GM19463 (cell line): ENCODE measurements at regions not wholly inside any gene's neighbourhood (a gene's known extent, or its start where the extent isn't known, plus 50 kb on each side); places are given as distances from the start of the nearest gene placed in this dataset.
A peak's percentile ranks its signal among the peaks of the same experiment; 100 is the strongest.

ENCODE experiments used
- ATAC-seq: cut with Tn5 transposase; IDR thresholded peaks from one replicate; pipeline ENCODE4 v1.9.1; 2021; ENCODE audit warnings: mild to moderate bottlenecking, moderate library complexity; ENCODE audit not compliant: unreplicated experiment

DNA sequence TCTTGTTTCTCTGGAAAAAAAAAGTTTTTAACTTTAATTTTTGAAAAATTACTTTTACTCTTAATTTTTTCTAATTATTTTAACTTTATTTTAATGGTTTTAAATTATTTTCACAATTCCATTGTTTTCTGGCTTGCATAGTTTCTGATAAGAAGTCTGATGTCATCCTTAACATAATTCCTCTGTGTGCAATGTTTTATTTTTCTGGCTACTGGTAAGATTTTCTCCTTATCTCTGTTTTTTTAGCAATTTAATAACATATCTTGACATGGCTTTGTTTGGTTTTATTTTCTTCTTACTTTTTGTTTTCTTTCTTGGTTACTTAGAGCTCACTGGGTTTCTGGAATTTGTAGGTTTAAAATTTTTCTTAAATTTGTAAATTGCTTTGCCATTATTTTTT is 114.8 kb downstream of the TBXT start:
- no peak for ATAC-seq

DNA sequence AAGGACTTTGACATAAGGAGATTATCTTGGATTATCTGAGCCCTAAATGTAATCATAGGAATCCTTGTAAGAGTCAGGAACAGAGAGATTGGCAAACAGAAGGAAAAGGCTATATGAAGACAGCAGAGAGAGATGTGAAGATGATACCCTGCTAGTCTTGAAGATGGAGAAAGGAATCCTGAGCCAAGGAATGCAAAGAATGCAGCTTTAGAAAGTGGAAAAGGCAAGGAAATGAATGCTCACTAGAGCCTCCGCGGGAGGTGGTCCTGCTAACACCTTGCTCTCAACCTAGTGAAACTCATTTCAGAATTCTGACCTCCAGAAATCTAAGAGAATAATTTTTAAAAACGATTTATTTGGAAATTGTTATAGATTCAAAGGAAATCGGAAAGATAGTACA is 117.1 kb downstream of the TBXT start:
- ATAC-seq = no peak

DNA sequence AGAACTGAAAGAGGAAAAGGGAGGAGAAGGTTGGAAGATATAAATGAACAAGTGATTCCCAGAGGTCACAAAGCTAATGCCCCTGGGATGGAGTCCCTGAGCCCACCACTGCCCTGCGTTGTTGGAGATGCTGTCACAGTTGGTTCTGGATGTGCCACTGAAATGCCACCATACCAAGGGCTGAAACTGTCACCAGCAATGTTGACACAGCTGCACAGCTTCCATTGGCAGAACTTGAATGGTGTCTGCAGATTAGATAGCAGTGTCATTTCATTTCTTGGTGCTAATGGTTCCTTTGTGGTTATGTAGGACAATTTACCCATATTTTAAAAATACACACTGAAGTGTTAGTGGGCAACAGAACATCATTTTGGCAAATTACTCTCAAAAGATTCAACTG is 120.7 kb downstream of the TBXT start:
- ATAC-seq = no peak

DNA sequence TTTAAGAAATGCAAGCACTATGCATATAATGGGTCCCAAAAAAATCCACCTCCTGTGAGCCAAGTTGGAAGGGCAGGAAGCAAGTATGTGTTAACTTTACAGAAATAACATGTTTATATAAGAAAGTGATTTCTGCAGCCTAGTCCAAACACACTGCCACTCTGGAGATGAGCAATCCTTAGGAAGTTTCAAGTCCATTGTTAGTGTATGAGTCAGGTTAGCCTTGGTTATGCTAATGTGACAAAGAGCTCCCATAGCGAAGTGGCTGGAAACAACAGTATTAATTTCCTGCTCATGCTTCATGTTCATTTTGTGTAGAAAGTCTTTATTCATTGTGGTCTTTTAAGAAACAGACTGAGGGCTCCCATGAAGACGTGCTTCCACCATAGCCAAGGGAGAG is 121.4 kb downstream of the TBXT start:
- no peak for ATAC-seq

DNA sequence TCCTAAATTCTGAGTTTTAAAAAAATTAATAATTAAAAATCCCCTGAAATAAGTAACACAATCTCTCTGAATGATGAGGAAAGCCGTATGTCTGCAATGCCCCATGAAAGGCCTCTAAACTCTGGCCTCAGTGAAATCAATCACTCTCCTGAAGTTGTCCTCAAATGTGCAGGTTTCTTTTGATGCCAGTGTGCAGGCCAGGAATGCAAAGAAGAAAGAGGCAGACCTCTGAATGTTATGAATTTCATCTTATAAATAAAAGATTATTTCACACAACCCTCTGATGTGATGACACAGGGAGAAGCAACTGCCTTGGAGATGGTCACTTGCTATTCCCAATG is 121.8 kb downstream of the TBXT start:
- no peak for ATAC-seq

DNA sequence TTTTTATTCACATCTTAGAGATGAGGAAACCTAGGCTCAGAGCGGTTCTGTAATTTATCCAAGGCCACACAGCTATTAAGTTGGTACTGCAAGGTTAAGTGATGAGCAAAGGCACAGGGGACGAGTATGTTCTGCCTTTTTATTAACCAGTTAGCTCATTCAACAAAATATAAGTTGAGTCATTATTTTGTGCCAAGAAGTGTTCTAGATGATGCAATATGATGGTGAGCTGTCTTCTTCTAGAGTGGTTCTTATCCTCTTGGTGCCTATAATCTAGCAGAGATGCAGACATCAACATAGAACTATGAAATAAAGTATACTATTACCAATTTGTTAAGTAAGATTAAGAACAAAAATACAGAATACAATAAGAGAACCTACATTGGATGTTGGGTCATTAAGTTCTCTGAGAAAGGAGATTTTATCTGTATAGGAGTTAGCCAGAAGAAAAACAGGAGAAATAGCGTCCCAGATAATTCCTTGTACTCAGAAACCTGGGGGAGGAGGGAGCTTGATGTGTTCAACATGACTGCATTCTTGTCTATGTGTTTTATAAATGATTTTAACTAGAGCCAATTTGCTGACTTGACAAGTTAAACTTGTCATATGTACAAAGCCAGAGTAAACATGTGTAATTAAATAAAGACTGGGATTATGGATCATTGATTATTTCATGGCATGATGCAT is 122.3 kb downstream of the TBXT start:
- ATAC-seq = no peak

DNA sequence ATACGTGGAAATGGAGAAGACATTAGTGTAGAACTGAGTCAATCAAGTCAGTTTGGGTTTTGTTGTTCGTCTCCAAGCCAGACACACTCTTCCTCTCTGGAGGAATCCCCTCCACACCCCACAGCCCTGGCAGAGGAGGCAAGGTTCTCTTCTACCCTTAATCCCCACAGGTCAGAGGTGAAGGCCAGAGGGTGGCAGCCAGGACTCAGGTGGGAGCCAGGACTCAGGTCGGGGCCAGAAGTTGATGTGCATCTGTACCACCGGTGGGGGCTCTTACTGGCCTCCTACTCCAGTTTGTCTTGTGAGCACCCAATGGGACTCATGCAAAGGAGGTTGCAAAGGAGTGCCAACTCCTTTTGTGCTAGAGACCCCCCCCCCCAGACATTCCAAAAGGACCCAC is 126.4 kb downstream of the TBXT start:
- ATAC-seq = no peak

DNA sequence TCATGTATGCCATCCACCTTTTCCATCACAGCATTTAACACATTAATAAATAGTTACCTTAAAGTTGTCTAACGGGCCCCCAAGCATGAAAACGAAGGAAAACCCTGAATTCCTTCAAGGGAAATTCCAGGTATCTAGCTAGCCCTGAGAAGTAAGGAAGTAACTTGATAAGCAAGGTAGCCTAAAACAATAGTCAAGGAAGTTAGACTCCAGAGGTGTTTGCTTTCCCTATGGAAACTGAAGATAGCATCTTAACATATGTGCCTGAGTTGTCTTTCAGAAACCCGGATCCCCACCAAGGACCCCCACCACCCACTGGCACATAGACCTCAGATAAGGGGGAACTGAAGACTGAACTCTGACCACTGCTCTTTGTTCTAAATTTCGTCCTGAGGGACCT is 127.4 kb downstream of the TBXT start:
- ATAC-seq = no peak

DNA sequence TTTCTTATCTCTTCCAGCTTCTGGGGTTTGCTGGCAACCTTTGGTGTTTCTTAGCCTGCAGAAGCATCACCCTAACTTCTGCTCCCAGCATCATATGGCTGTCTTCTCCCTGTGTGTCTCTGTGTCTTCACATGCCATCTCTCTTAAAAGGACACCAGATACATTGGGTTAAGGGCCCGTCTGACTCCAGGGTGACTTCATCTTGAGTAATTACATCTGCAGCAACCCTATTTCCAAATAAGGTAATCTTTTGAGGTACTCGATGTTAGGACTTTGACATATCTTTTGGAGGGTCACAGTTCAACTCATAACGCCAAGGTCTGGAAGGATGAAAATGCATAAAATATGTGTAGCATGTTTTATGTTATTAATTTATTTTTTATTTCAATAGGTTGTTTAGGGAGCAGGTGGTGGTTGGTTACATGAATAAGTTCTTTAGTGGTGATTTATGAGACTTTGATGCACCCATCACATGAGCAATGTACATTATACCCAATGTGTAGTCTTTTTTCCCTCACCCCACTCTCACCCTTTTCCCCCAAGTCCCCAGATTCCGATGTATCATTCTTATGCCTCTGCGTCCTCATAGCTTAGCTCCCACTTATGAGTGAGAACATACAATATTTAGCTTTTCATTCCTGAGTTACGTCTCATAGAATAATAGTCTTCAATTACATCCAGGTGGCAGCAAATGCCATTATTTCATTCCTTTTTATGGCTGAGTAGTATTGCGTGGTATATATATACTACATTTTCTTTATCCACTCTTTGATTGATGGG is 131.1 kb downstream of the TBXT start:
- no peak for ATAC-seq

DNA sequence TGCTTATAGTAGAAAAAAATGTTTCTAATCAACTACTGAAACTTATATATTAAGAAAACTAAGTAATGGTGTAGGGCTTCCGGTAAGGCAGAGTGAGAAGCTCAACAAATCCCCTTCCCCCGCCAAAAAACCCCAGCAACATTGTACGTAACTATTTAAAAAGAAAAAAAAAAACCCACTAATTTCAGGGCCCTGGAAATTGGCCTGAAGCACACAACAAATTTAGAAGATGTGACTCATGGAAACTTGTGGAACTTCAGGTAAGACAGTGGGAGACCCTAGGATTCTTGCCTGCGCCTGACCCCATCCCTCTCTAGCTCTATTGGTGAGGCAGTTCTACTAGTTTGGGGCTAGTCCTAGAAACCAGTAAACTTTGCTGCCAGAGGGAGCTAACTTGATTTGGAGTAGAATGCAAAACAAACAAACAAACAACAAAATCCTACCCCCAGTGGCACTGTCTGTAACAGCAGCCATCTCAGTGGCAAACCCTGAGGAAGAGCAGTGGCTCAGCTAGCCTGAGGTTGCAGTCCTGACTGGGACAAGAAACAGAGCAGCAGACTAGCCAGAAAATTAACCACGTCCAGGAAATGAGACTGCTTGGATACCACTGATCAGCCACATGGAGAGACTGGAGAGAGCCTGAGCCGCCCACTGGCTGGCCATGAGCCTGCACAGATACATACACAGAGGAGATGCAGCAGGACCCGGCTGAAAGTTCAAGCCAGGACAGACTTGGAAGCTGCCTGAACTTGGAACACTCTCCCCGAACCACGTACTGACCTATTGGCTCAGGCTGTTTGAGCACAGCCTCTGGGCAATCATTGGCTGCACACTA is 135.1 kb downstream of the TBXT start:
- peak; percentile 43 for ATAC-seq

DNA sequence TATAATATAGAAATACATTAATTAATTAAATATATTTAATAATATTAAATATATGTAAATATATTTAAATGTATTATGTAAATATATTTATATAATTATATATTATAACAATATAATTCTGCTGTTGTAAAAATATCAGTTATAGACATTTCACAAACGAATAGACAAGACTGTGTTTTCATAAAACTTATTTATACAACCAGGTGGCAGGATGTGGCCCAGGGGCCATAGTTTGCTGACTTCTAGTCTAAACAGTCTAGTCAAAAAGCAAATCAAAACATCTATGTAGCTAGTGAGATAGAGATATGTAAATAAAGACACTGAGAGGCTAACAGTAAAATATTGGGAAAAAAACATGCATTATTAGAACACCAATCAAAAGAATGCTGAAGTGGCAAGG is 136.4 kb downstream of the TBXT start:
- ATAC-seq = no peak

DNA sequence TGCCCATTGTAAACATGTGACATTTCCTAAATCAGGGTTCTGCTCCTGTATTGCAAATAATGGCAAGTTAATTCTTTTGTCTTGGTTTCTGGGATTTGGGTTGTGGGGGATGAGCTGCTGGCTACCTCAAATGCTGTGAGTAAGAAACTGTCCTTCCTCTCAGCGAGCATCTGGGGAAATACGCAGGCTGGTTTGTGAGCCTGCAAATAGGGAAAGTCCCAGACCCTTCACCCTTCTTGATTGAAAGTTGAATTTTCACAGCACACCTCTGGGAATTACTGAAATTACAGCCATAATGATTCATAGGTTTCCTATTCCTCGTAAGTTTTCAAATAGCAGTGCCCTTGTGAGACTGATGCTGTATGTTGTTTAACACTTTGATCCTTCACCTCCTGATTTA is 138.1 kb downstream of the TBXT start:
- peak; percentile 74 for ATAC-seq

DNA sequence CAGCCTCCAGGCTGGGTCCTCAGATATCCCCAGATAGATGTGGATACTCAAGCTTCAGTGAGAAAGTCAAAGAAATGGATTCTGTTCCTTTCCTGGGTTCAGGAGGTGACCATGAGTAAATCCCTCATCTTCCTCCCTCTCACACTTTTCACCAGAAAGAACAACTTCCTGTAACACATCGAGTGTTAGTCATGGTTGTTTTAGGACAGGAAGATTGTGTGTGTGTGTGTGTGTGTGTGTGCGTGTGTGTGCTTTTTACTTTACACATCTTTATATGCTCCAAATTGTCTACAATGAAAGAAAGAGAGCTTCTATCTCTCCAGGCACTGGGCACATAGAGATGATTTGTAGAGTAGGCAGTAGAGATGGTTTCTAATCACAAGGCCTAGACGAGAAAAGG is 139.9 kb downstream of the TBXT start:
- ATAC-seq = no peak

DNA sequence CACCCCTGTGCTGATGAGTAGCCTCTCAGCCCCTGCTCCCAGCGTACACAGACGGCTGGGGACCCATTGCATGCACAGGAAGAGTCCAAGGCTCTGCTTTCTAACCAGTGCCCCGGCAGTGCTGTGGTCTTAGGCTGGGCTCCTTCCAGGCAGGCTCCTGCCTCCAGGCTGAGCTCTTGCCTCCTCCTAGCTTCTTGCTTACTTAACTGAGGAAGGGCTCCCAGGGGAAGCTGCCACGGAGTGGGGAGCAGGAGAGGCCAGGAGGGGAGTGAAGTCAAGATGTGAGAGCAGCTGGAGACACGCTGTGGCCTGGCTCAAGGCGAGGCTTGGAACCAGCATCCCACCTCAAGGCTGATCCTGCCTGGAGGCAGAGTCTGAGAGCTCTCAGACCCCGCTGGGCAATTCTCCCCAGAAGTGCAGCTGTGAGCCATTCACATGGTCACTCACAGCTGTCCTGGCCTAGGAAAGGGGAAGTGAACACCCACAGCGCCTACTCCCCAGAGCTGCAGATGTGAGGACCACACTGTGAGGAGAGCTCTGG is 141.0 kb downstream of the TBXT start:
- no peak for ATAC-seq

DNA sequence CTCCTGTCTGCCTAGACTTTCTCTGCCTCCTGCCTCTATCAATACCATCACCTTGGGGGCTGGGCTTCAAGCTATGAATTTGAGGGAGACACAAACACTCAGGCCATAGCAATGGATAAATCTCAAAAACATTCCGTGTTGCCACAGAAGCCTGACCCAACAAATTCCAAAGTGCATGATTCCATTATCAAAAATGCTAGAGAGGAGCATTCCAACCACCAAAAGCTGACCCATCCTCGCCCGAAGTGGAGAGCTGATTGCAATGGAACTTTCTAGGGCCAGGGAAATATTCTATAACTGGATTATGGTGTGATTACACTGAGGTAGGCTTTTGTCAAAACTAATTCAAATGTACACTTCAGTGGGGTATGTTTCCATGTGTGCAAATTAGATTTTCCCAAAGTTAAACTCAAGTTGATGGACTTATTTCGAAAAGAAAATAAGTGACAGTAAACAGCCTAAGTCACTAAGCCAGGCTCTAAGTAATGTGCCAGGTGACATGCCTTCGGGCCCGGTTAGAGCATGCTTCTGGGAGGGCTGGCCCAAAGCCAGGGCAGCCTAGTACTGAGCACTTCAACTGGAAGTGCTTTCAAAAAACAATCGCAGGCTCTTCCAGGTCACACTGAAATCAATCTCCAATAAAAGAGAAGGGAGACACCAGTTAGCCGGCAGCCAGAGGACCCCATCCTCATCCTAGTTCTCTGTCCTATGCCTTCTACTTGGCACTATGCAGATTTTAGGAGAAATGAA is 142.3 kb downstream of the TBXT start:
- no peak for ATAC-seq

DNA sequence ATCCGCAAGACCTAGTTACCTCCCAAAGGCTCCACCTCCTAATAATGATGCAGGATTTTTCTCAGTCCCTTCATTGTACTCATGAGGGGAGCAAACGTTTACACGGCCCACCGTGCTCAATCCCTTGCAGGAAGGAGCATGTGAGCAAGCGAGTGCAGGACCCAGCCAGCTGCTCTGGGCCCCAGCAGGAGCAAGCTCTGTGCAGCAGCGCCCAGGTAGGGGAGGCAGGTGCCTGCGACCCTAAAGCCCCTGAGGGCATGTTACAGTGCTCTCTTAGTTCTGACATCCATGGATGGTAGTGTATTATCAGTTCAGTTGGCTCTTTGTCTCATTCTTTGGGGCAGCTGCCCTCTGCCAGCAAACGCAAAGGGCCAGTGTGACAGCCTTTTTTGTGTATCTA is 143.4 kb downstream of the TBXT start:
- no peak for ATAC-seq

DNA sequence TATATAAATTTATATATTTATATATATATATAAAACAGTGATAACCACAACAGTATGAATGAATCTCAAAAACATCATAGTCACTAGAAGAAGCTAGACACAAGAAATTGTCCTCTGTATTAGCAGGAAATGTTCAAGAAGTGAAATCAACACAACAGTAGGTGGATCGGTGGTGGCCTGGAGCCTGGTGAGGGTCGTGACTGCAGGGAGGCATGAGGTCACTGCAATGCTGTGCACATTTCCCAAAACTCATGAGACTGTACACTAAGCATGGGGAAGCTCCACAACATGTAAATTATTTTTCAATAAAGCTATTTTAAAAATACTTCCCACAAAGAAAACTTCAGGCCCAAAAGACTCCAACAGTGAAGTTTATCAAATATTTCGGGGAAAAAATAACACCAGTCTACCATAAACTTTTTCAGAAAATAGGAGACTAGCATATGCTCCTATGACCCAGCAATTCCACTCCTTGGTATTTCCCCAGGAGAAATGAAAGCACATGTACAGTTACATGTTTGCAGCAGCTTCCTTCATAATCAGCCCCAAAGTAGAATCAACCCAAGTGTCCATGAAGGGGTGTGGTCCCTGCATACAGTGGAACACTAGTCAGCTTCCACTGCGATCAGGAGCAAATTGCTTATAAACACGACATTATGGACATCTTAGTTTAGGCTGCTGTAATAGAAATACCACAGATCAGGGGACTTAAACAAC is 144.2 kb downstream of the TBXT start:
- ATAC-seq = no peak

DNA sequence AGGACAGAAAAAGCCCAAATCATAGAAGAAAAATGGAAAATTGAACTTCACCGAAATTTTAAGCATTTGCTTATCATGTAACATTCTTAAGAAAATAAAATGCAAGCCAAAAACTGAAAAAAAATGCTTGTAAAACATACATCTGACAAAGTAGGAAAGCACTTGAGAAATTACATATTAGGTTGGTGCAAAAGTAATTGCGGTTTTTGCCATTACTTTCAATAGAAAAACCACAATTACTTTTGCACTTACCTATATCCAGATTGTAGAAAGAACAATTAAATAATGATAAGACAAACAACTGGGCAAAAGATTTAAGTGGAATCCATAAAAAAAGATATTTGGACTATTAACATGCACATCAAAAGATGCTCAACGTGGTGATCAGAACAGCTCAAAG is 146.2 kb downstream of the TBXT start:
- ATAC-seq = no peak

DNA sequence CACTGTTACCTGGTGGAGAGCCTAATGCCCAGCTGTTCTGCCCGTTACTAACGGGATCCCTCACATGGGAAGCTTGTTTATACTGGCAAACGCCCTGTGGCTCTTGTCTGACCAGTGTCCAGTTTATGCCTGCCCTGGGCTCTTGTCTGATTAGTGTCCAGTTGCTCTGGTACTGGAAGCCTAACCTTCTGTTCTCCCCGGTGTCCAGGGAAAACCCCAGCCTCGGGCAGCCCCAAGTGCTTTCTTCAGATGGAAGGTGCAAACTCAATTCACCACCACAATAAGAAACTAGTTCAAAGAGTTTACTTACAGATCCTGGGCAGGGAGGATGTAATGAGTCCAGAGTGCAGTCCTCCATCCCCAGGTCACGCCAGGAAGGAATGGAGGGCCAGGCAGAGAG is 148.4 kb downstream of the TBXT start:
- no peak for ATAC-seq

DNA sequence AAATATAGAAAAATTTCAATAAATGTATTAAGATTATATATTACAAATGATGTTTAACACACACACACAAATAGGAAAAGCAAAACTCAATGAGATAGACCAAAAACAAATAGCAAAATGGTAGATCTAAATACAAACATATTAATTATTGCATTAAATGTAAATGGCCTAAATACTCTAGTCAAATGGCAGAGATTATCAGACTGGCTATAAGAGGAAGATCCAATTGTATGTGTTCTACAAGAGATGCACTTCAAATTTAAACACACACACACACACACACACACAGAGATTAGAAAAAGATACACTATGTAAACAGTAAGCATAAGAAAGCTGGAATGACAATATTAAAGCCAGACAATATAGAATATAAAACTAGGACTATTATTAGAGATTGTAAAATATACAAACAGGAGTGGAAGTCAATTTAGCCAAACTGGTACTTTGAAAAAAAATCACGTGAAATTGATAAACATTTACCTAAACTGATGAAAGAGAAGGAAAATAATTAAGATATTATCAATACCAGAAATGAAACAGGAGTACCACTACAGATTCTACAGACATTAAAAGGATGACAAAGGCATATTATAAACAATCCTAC is 150.5 kb downstream of the TBXT start:
- no peak for ATAC-seq
